Non-pigmented ciliary epithelial cell (primary cell): ENCODE measurements at regions not wholly inside any gene's neighbourhood (a gene's known extent, or its start where the extent isn't known, plus 50 kb on each side); places are given as distances from the start of the nearest gene placed in this dataset.

Source experiments
- DNase-seq: peaks from one replicate; pipeline ENCODE4 v3.0.0-alpha.2; 2010; ENCODE audit warnings: low read depth

GRCh38 chr6:133631421-133631820, 257.5 kb upstream of the TCF21 start:
- DNase-seq, result no peak

- no peak for DNase-seq
These were observed 256.7 kb upstream of the TCF21 start for GRCh38 chr6:133632206-133632605.

- DNase-seq, result no peak
These were observed 256.0 kb upstream of the TCF21 start for GRCh38 chr6:133632906-133633305.

GRCh38 chr6:133634474-133634873, 254.4 kb upstream of the TCF21 start:
- no peak for DNase-seq

GRCh38 chr6:133635447-133635846, 253.5 kb upstream of the TCF21 start:
- DNase-seq, result no peak

- no peak for DNase-seq
These were observed 251.5 kb upstream of the TCF21 start for GRCh38 chr6:133637436-133637835.

- DNase-seq, result no peak
These were observed 251.0 kb upstream of the TCF21 start for GRCh38 chr6:133637874-133638273.

GRCh38 chr6:133641104-133641503, 247.8 kb upstream of the TCF21 start:
- no peak for DNase-seq

GRCh38 chr6:133644548-133644891, 244.4 kb upstream of the TCF21 start:
- no peak for DNase-seq

GRCh38 chr6:133644892-133645619, 243.9 kb upstream of the TCF21 start:
- no peak for DNase-seq

- DNase-seq, result no peak
These were observed 242.8 kb upstream of the TCF21 start for GRCh38 chr6:133645966-133646740.

- DNase-seq, result no peak
These were observed 240.3 kb upstream of the TCF21 start for GRCh38 chr6:133648581-133648980.

GRCh38 chr6:133671376-133671775, 217.5 kb upstream of the TCF21 start:
- no peak for DNase-seq

GRCh38 chr6:133673056-133673455, 215.9 kb upstream of the TCF21 start:
- DNase-seq, result no peak

GRCh38 chr6:133674661-133675060, 214.3 kb upstream of the TCF21 start:
- DNase-seq, result no peak

- no peak for DNase-seq
These were observed 207.9 kb upstream of the TCF21 start for GRCh38 chr6:133680994-133681393.

- no peak for DNase-seq
These were observed 207.0 kb upstream of the TCF21 start for GRCh38 chr6:133681891-133682290.

- no peak for DNase-seq
These were observed 206.2 kb upstream of the TCF21 start for GRCh38 chr6:133682506-133683307.

- DNase-seq, result no peak
These were observed 205.7 kb upstream of the TCF21 start for GRCh38 chr6:133683308-133683580.

GRCh38 chr6:133683606-133684005, 205.3 kb upstream of the TCF21 start:
- no peak for DNase-seq

GRCh38 chr6:133688705-133689492, 200.0 kb upstream of the TCF21 start:
- no peak for DNase-seq

- no peak for DNase-seq
These were observed 199.1 kb upstream of the TCF21 start for GRCh38 chr6:133689863-133690262.
